A172 (cell line): ENCODE measurements at regions not wholly inside any gene's neighbourhood (a gene's known extent, or its start where the extent isn't known, plus 50 kb on each side); places are given as distances from the start of the nearest gene placed in this dataset.

ENCODE experiments used
- DNase-seq: peaks from one replicate; pipeline ENCODE4 v3.0.0-alpha.2; 2015; ENCODE audit warnings: low spot score

- DNase-seq, result no peak
These were observed 234.7 kb downstream of the HTR1A start for GRCh38 chr5:63727583-63727982.

GRCh38 chr5:63726496-63726895 lies 235.7 kb downstream of the HTR1A start:
- no peak for DNase-seq

GRCh38 chr5:63719147-63719546 lies 243.1 kb downstream of the HTR1A start:
- DNase-seq, result no peak

GRCh38 chr5:63700241-63700640 lies 262.0 kb downstream of the HTR1A start:
- DNase-seq, result no peak

GRCh38 chr5:63697811-63698210 lies 264.4 kb downstream of the HTR1A start:
- no peak for DNase-seq

GRCh38 chr5:63690546-63690945 lies 271.7 kb downstream of the HTR1A start:
- no peak for DNase-seq

GRCh38 chr5:63687854-63688516 lies 274.3 kb downstream of the HTR1A start:
- DNase-seq, result no peak

- DNase-seq, result no peak
These were observed 275.3 kb downstream of the HTR1A start for GRCh38 chr5:63686938-63687337.

- no peak for DNase-seq
These were observed 276.1 kb downstream of the HTR1A start for GRCh38 chr5:63686181-63686580.

- no peak for DNase-seq
These were observed 276.8 kb downstream of the HTR1A start for GRCh38 chr5:63685454-63685853.

GRCh38 chr5:63674881-63675280 lies 287.4 kb downstream of the HTR1A start:
- no peak for DNase-seq

GRCh38 chr5:63655043-63655442 lies 307.2 kb downstream of the HTR1A start:
- no peak for DNase-seq

GRCh38 chr5:63650581-63650980 lies 311.7 kb downstream of the HTR1A start:
- no peak for DNase-seq

- DNase-seq, result no peak
These were observed 313.9 kb downstream of the HTR1A start for GRCh38 chr5:63648376-63648775.

GRCh38 chr5:63629951-63630630 lies 332.2 kb downstream of the HTR1A start:
- no peak for DNase-seq

GRCh38 chr5:63613442-63613841 lies 348.8 kb downstream of the HTR1A start:
- no peak for DNase-seq

- no peak for DNase-seq
These were observed 358.2 kb downstream of the HTR1A start for GRCh38 chr5:63603996-63604395.

- no peak for DNase-seq
These were observed 359.3 kb downstream of the HTR1A start for GRCh38 chr5:63602971-63603370.

GRCh38 chr5:63596254-63596653 lies 366.0 kb downstream of the HTR1A start:
- DNase-seq, result no peak

GRCh38 chr5:63573380-63573779 lies 388.9 kb downstream of the HTR1A start:
- DNase-seq, result no peak

GRCh38 chr5:63572740-63573139 lies 389.5 kb downstream of the HTR1A start:
- no peak for DNase-seq

- no peak for DNase-seq
These were observed 391.5 kb downstream of the HTR1A start for GRCh38 chr5:63570752-63571151.

- no peak for DNase-seq
These were observed 397.5 kb downstream of the HTR1A start for GRCh38 chr5:63564789-63565188.
